ENCODE measurements at regions not wholly inside any gene's neighbourhood (a gene's known extent, or its start where the extent isn't known, plus 50 kb on each side); places are given as distances from the start of the nearest gene placed in this dataset.

DNA sequence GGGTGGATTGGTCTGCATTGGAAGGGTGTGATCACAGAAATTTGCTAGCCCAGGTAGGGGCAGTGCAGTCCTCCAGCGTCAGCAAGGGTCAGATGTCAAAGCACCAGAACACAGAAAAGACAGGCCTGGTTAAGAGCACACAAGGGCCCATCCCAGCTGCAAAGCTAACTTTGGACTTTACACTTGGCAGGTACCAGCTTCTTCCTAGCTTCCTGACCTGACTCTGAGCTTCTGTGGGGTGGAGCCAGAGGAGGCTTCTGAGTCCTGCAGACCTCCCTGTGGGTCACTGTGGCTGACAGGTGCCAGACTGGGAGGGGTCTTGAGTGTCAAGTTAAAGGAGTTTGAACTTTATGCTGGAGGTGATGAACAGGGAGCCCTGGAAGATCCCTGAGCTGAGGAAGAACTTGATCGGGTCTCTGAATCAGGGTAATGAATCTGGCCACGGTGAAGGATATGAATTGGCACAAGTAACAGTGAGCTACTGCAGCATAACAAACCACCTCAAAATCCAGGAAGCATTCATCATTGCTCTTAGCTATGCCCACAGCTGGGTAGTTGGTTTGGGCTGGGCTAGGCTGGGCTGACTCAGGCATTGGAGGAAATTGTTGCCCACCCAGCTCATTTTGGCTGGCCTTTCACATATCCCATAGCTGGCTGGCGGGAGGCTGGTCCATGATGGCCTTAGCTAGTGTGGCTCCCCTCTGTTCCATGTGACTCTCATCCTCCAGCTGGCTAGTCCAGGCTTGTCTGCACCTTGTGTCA lies 63.4 kb downstream of the BARX1 start:
- H3K4me3 ChIP-seq (ENCODE audit: low read length in 3 of 3), result no peak overlapping the region
- TF ChIP-seq, protein P1, sequence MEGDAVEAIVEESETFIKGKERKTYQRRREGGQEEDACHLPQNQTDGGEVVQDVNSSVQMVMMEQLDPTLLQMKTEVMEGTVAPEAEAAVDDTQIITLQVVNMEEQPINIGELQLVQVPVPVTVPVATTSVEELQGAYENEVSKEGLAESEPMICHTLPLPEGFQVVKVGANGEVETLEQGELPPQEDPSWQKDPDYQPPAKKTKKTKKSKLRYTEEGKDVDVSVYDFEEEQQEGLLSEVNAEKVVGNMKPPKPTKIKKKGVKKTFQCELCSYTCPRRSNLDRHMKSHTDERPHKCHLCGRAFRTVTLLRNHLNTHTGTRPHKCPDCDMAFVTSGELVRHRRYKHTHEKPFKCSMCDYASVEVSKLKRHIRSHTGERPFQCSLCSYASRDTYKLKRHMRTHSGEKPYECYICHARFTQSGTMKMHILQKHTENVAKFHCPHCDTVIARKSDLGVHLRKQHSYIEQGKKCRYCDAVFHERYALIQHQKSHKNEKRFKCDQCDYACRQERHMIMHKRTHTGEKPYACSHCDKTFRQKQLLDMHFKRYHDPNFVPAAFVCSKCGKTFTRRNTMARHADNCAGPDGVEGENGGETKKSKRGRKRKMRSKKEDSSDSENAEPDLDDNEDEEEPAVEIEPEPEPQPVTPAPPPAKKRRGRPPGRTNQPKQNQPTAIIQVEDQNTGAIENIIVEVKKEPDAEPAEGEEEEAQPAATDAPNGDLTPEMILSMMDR (IDR thresholded peaks at IDR 0.05; ENCODE audit: borderline replicate concordance, extremely low read depth, insufficient read depth), result no peak
- no peak for FAIRE-seq

DNA sequence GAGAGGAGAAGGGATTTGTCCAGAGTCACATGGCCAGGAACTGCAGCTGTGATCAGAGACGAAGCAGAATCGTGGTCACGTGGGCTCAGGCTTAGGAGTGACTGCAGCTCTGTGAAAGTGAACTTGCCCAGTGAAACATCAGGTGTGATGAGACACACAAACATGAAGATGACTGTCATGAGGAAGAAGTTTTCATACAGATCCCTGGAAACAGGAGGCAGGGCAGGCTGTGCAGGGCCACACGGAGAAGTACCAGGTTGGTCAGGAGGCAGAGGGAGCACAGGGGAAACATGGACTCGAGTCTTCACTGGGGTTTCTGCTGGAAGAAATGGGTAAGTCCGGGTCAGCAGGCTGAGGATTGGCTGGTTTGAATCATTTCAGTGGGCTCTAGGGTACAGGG lies 64.1 kb downstream of the BARX1 start:
- no peak overlapping the region for H3K27ac ChIP-seq (ENCODE audit: low read depth in 2 of 2, low read length in 2 of 2)
- no peak overlapping the region for H3K4me3 ChIP-seq (ENCODE audit: low read length in 3 of 3)
- no peaks in the 10 kb centered on the region for H3K27me3 ChIP-seq (ENCODE audit: control insufficient read depth, insufficient read depth, low read length)
- TF ChIP-seq, protein P1 (IDR thresholded peaks at IDR 0.05; ENCODE audit: borderline replicate concordance, extremely low read depth, insufficient read depth), result no peak
- FAIRE-seq (no peak), DNase-seq (no peak)
- no peak overlapping the region for H3K9ac ChIP-seq (ENCODE audit: low read length in 3 of 3)
- intact Hi-C loops (cut with DNase I), result no loop called here
- H3K4me1 ChIP-seq (ENCODE audit: control insufficient read depth in 2 of 3, insufficient read depth in 2 of 3, low read depth in 1 of 3, low read length in 3 of 3), result no peaks in the 10 kb centered on the region
- H3K9me3 ChIP-seq (ENCODE audit: control insufficient read depth in 2 of 3, insufficient read depth in 1 of 3, low read length in 3 of 3), result no peaks in the 10 kb centered on the region
- no peaks in the 10 kb centered on the region for H3K36me3 ChIP-seq (ENCODE audit: control insufficient read depth in 2 of 3, insufficient read depth in 3 of 3, low read length in 3 of 3)

More for the DNA sequence above, 63.4 kb downstream of the BARX1 start:
- DNase-seq, result peak in 1 of 5 donors; percentile 3
- H3K4me1 ChIP-seq (ENCODE audit: control insufficient read depth in 2 of 3, insufficient read depth in 2 of 3, low read depth in 1 of 3, low read length in 3 of 3), result no peaks in the 10 kb centered on the region
- H3K27me3 ChIP-seq (ENCODE audit: control insufficient read depth, insufficient read depth, low read length), result no peaks in the 10 kb centered on the region
- H3K36me3 ChIP-seq (ENCODE audit: control insufficient read depth in 2 of 3, insufficient read depth in 3 of 3, low read length in 3 of 3), result no peaks in the 10 kb centered on the region
- H3K9ac ChIP-seq (ENCODE audit: low read length in 3 of 3), result no peak overlapping the region
- H3K9me3 ChIP-seq (ENCODE audit: control insufficient read depth in 2 of 3, insufficient read depth in 1 of 3, low read length in 3 of 3), result no peaks in the 10 kb centered on the region
- H3K27ac ChIP-seq (ENCODE audit: low read depth in 2 of 2, low read length in 2 of 2), result no peak overlapping the region
- intact Hi-C loops (cut with DNase I), result no loop called here

DNA sequence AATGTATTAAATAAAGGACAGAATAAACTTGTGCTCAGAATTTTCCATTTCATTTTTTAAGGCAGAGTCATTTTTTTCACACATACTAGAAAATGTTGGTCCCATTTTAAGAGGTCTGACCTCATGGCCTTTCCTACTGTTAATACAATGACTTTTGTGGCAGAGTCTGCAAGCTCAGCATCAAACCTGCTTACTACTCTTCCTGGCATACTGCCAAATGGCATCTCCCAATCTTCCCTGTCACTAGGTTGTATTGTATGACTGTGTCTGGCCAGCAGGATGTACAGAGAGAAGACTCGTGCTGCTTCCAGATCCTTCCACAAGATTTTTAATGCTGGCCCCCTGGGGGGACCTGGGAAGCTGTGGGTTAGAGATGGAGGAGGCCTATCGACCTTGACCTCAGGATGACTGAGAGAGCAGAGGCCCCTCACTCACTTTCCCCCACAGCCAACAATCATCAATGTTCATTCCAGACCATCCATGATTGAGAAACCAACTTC lies 64.7 kb downstream of the BARX1 start:
- Histone ChIP-seq H3K4me1 (ENCODE audit: control insufficient read depth in 2 of 3, insufficient read depth in 2 of 3, low read depth in 1 of 3, low read length in 3 of 3) (no peaks in the 10 kb centered on the region), H3K36me3 (ENCODE audit: control insufficient read depth in 2 of 3, insufficient read depth in 3 of 3, low read length in 3 of 3) (no peaks in the 10 kb centered on the region), H3K27me3 (ENCODE audit: control insufficient read depth, insufficient read depth, low read length) (no peaks in the 10 kb centered on the region), H3K9me3 (ENCODE audit: control insufficient read depth in 2 of 3, insufficient read depth in 1 of 3, low read length in 3 of 3) (no peaks in the 10 kb centered on the region), H3K9ac (ENCODE audit: low read length in 3 of 3) (no peak overlapping the region), H3K27ac (ENCODE audit: low read depth in 2 of 2, low read length in 2 of 2) (no peak overlapping the region), H3K4me3 (ENCODE audit: low read length in 3 of 3) (no peak overlapping the region)
- TF ChIP-seq, protein P1 (IDR thresholded peaks at IDR 0.05; ENCODE audit: borderline replicate concordance, extremely low read depth, insufficient read depth), result no peak
- DNase-seq (no peak), FAIRE-seq (no peak)
- intact Hi-C loops (cut with DNase I), result no loop called here

Data from kidney (tissue), 13 donors.